GM18502 (cell line): ENCODE measurements at regions not wholly inside any gene's neighbourhood (a gene's known extent, or its start where the extent isn't known, plus 50 kb on each side); places are given as distances from the start of the nearest gene placed in this dataset.
"Not testable (repeated sequence)": the region's sequence is repeated elsewhere in the genome, so short reads cannot be mapped to it uniquely, and the experiment has no call there.

Experiments used
- ATAC-seq: cut with Tn5 transposase; IDR thresholded peaks from one replicate; pipeline ENCODE4 v1.9.1; 2021; ENCODE audit warnings: mild to moderate bottlenecking; ENCODE audit not compliant: unreplicated experiment, poor library complexity

GRCh38 chr4:72945719-72946336 lies 123.7 kb downstream of the COX18 start:
- ATAC-seq, result no peak

DNA sequence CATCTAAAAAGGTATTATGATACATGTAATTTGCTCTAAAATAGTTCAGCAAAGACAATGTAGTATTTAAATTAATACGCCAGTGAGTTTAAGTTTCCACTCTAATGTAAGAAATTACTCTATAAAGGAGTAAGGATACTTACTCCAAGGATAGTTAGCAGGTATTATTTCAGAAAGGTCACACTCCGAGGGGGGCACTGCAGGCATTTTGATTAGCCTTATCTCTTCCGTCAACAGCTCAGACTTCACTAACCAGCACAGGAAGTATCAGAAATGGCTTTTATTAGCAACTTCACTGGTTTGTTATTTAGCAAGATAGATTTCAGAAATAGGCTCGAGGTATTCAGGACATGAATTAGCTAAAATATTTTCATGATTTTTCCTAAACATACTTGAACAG lies 127.0 kb downstream of the COX18 start:
- ATAC-seq, result no peak

DNA sequence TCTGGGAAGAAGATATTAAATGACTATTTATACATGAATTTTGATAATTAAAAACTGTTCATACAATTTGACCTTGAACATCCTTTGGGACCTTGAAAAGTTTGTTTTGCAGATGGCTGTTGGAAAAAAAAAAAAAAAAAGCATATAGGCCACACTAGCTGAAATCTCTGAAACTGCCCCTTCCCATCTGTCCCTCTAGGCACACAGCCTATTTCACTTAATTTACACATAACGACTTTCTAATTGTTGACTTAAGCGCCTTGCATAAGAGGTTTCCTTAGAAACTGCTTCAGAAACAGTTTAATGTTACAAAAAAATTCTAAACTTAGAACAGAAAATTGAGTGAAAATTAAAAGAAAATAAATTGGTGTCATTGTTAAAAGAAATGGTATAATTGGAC lies 131.0 kb downstream of the COX18 start:
- no peak for ATAC-seq

GRCh38 chr4:72935462-72935861 lies 134.1 kb downstream of the COX18 start:
- ATAC-seq, result no peak

DNA sequence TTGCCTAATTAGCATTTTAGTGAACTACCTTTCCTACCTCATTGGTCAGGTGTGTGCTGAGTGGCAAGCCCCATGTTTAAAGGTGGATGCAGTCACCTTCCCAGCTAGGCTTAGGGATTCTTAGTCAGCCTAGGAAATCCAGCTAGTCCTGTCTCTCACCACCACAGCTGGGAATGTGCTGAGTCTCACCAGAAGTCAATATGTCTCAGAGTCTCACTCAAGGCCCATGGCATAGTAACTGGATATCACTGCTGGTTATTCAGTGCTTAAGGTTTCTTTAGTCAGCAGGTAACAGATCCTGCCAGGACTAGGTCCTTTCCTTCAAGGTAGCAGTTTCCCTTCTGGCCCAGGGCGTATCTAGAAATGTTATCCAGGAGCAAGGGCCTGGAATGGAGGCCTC lies 136.5 kb downstream of the COX18 start:
- ATAC-seq, result no peak

GRCh38 chr4:72931346-72931745 lies 138.2 kb downstream of the COX18 start:
- ATAC-seq, result no peak

DNA sequence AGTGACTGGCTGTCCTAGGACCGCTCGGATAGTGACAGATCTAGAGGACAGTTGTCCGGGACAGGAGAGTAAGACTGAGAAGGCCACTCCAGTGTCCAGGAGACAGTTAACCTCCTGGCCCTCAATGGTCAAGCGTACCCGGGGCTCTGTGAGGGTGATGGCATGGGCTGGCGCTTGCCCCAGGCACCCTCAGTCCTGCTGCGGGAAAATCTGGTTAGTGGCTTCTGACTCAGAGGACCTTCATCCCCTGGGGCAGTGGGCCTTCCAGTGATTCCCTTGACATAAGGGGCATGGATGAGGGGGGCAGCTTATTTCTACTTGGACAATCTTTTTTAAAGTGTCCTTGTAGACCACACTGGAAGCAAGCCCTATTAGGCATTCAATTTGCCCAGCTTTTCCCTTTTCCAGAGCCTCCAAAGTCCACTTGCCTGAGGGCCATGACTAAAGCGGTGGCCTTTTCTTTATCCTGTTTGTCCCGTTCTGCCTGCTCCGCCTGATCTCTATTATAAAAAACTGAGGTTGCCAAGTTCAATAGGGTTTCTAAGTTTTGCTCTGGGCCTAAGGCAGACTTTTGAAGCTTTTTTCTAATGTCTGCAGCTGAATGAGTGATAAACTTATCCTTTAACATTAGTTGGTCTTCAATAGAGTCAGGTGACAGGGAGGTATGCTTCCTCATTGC lies 139.8 kb downstream of the COX18 start:
- ATAC-seq, result not testable (repeated sequence)

DNA sequence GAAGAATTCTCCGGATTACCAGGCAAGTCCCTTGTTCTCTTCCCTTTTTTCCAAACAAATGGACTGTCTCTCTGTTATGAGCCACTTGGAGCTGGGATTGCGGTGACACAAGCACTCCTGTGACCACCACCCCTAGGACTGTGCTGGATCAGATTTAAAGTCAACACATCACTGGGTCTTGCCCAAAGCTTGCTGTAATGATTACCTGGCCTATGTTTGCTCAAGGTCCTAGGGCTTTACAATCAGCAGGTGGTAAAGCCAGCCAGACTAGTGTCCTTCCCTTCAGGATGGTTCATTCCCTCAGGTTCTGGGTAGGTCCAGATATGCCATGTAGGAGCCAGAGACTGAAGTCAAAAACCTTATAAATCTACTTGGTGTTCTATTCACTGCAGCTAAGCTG lies 144.7 kb downstream of the COX18 start:
- ATAC-seq, result no peak

DNA sequence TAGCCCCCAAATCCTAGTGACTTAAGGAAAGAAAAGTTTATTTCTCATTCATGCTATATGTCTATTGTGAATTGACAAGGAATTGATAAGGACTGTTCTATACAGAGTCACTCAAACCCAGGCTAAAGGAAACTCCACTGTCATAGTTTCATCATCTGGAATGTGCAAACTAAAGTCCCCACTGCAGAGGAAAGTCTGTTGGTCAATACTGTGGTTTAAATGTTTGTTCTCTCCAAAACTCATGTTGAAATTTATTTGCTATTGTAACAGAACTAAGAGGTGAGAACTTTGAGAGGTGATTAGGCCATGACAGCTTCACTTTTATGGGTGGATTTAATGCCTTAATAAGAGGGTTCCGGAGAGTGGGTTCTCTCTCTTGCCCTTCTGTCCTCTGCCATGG lies 149.6 kb downstream of the COX18 start:
- ATAC-seq, result no peak

GRCh38 chr4:72919464-72919863 lies 150.1 kb downstream of the COX18 start:
- no peak for ATAC-seq

DNA sequence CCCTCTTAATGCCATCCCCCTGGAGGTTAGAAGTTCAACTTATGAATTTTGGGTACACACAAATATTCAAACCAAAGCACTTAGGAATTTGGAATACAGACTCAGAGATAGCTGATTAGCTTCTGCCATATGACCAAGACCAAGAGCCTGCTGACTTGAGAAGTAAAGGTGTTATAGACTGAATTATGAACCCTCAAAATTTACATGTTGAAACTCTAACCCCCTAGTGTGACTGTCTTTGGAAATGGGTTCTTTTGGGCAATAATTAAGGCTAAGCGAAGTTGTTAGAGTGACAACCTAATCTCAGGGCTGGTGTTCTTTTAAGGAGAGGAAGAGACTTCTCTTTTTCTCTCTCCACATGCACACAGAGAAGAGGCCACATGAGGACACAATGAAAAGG lies 151.2 kb downstream of the COX18 start:
- no peak for ATAC-seq

DNA sequence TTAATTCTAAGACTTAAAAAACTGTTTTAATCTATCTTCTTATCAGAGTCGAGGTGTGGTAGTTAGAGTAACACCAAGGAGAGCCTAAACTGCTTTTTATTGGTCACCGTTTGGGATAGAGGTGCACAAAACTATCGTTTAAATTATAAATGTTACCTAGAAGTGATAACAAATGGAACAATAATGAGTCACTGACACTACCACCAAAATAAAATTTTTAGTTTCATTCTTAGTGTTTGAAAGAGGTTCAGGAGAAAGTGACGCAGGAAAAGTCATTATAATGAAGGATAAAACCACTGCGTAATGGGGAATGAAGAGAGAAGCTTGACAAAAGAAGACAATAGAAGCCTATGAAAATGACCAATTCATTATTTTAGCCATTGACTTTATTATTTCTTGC lies 158.2 kb downstream of the COX18 start:
- no peak for ATAC-seq

DNA sequence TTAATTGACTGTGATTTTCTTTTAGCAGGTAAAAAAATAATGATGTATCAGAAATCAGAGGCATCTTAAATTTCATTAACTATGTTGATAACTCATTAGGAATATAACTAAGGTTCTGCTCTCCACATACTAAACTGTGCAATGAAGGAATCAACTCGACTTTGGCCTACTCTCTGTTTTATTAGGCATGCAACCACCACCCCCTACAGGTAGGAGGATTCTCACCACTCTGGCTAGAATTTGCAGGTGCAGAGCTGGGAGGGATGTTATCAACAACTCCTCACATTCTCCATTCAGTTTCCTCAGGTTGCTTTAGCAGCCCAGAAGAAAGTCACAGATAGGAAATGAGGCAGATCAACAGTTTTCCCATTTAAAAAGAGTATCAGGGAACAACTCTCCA lies 160.1 kb downstream of the COX18 start:
- ATAC-seq, result no peak

GRCh38 chr4:72902354-72902753 lies 167.2 kb downstream of the COX18 start:
- no peak for ATAC-seq

GRCh38 chr4:72901553-72901952 lies 168.0 kb downstream of the COX18 start:
- ATAC-seq, result no peak

- no peak for ATAC-seq
These were observed 168.6 kb downstream of the COX18 start for GRCh38 chr4:72900952-72901351.

DNA sequence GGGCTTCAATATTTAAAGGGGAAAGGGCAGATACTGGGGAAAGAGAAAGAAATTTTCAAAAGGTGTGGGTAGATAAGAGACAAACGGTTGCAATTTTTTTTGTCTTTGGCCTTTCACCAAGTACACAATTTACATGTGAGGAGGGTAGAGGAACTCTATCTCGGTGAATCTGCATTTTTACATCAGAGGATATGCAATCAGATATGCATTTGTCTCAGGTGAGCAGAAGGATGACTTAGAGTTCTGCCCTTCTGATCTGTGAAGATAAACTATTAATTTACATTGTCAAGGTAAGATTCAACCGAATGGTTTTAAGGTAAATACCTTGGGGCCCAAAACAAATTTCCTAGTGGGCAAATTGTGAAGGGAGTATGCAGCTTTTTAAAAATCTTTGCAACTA lies 169.9 kb downstream of the COX18 start:
- no peak for ATAC-seq

- no peak for ATAC-seq
These were observed 170.3 kb downstream of the COX18 start for GRCh38 chr4:72899214-72899613.

DNA sequence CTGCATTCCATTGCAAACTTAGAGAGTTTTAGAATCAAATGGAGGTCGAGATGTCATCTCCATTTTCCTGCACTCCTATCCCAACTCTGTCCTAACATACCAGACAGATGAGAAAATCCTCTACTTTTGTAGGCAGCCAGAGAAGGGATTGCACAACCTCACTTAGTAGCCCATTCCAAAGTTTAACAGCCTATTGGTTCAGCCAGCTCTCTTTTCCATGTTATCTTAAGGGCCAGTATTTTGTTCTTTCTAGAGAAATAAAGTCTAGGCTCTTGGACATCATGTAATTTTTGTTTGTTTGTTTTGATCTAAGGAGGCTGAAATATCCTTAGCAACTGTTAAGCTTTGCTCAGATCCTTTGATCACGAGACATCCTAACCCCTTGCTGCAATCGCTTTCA lies 173.0 kb downstream of the COX18 start:
- no peak for ATAC-seq

GRCh38 chr4:72895408-72895807 lies 174.1 kb downstream of the COX18 start:
- no peak for ATAC-seq

DNA sequence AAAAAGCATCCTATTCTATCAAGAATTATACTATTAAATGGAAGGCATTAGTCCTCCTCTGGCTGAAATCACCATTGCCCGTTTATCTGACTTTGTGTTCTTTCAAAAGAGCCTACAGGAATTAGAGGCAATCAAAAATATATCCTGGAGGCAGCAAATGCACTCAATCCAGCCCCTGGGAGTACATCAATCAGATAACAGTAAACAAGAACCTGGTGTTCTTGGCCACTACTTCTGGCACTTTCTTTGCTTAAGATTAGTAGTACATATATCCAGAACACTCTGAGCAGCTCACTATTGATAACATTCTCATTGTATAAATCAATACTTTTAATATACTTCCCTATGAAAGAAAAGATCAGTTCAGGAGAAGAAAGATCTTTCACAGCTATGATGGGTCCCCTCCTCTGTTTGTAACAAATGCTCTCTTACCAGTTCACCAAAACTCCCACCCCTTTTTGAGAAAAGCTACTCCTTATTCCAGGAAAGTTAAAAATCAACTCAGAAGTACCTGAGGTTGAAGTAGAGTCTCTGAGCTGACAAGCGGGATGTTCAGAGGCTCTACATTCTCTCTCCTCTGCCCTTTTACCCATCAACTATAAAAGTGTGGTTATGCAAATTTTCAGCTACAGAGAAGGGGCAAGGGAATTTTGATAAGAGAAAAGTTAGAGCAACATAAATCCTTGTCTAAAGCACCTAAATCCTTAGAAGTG lies 176.0 kb downstream of the COX18 start:
- no peak for ATAC-seq

DNA sequence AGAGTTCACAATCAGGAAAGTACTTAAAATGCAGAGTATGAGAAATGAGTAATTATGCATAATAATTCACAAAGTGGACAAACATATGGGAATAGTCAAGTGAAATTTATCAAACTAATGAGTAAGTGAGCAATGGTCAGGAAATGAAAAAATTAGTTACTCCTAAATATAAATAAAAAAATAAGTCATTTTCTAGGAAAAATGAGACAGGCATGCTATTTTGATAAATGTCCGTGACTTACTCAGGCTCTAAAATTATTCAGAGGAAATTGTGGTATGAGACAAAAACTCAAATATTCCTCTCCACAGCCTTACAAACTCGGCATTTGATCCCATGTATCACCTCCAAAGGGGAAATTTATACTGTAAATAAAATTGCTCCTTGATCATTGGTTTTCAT lies 181.2 kb downstream of the COX18 start:
- ATAC-seq, result no peak
